NOMO-1 (cell line): ENCODE measurements at regions not wholly inside any gene's neighbourhood (a gene's known extent, or its start where the extent isn't known, plus 50 kb on each side); places are given as distances from the start of the nearest gene placed in this dataset.
A peak's percentile ranks its signal among the peaks of the same experiment; 100 is the strongest.

Experiments
- DNase-seq, 2 experiments: peaks; one replicate each; lab custom pipeline; 2025; ENCODE audit not compliant: unreplicated experiment in 2 of 2; lab: John Stamatoyannopoulos, UW

- no peak for DNase-seq
Observed at GRCh38 chr4:186885289-186885688, 161.6 kb upstream of the FAT1 start.

- no peak for DNase-seq
Observed at GRCh38 chr4:186886759-186887158, 163.1 kb upstream of the FAT1 start.

GRCh38 chr4:186887291-186887700, 163.6 kb upstream of the FAT1 start:
- DNase-seq = peak; percentile 21 to 38

GRCh38 chr4:186887752-186888151, 164.1 kb upstream of the FAT1 start:
- no peak for DNase-seq

GRCh38 chr4:186889876-186890643, 166.4 kb upstream of the FAT1 start:
- DNase-seq = no peak

- no peak for DNase-seq
Observed at GRCh38 chr4:186891859-186892486, 168.3 kb upstream of the FAT1 start.

- no peak for DNase-seq
Observed at GRCh38 chr4:186898367-186898766, 174.7 kb upstream of the FAT1 start.

GRCh38 chr4:186900232-186900900, 176.7 kb upstream of the FAT1 start:
- no peak for DNase-seq

- DNase-seq = no peak
Observed at GRCh38 chr4:186900984-186901383, 177.3 kb upstream of the FAT1 start.

GRCh38 chr4:186901850-186902249, 178.2 kb upstream of the FAT1 start:
- no peak for DNase-seq

GRCh38 chr4:186902361-186902760, 178.7 kb upstream of the FAT1 start:
- peak in 1 of 2 experiments; percentile 13 for DNase-seq

- DNase-seq = peak; percentile 48 to 91
Observed at GRCh38 chr4:186904101-186904500, 180.4 kb upstream of the FAT1 start.

- DNase-seq = no peak
Observed at GRCh38 chr4:186906722-186907121, 183.1 kb upstream of the FAT1 start.

- DNase-seq = no peak
Observed at GRCh38 chr4:186910385-186910784, 186.7 kb upstream of the FAT1 start.

- no peak for DNase-seq
Observed at GRCh38 chr4:186912606-186913005, 188.9 kb upstream of the FAT1 start.

GRCh38 chr4:186915816-186916215, 192.2 kb upstream of the FAT1 start:
- no peak for DNase-seq

- DNase-seq = no peak
Observed at GRCh38 chr4:186917136-186917535, 193.5 kb upstream of the FAT1 start.

- no peak for DNase-seq
Observed at GRCh38 chr4:186918466-186918865, 194.8 kb upstream of the FAT1 start.

GRCh38 chr4:186919340-186919739, 195.7 kb upstream of the FAT1 start:
- DNase-seq = no peak

- DNase-seq = no peak
Observed at GRCh38 chr4:186920483-186920882, 196.8 kb upstream of the FAT1 start.

GRCh38 chr4:186920992-186921391, 197.3 kb upstream of the FAT1 start:
- DNase-seq = no peak

GRCh38 chr4:186924723-186925122, 201.1 kb upstream of the FAT1 start:
- DNase-seq = no peak
